ENCODE measurements at regions not wholly inside any gene's neighbourhood (a gene's known extent, or its start where the extent isn't known, plus 50 kb on each side); places are given as distances from the start of the nearest gene placed in this dataset.

GRCh38 chr5:87949676-87950631, 318.7 kb downstream of the TMEM161B start:
- no peak for DNase-seq

GRCh38 chr5:87948486-87948885, 320.2 kb downstream of the TMEM161B start:
- no peak for DNase-seq

- no peak for DNase-seq
Measured at GRCh38 chr5:87946271-87946670, 322.4 kb downstream of the TMEM161B start.

GRCh38 chr5:87945286-87945650, 323.4 kb downstream of the TMEM161B start:
- no peak for DNase-seq

- no peak for DNase-seq
Measured at GRCh38 chr5:87944553-87945285, 323.9 kb downstream of the TMEM161B start.

- no peak for DNase-seq
Measured at GRCh38 chr5:87940775-87941174, 327.9 kb downstream of the TMEM161B start.

GRCh38 chr5:87936667-87937066, 332.0 kb downstream of the TMEM161B start:
- DNase-seq: no peak

GRCh38 chr5:87924436-87924835, 344.2 kb downstream of the TMEM161B start:
- DNase-seq: no peak

- no peak for DNase-seq
Measured at GRCh38 chr5:87916320-87916719, 352.3 kb downstream of the TMEM161B start.

- no peak for DNase-seq
Measured at GRCh38 chr5:87912419-87912818, 356.2 kb downstream of the TMEM161B start.

- DNase-seq: no peak
Measured at GRCh38 chr5:87909382-87909781, 359.3 kb downstream of the TMEM161B start.

GRCh38 chr5:87906962-87907361, 361.7 kb downstream of the TMEM161B start:
- DNase-seq: no peak

- DNase-seq: no peak
Measured at GRCh38 chr5:87900419-87900818, 368.2 kb downstream of the TMEM161B start.

- no peak for DNase-seq
Measured at GRCh38 chr5:87899721-87900131, 368.9 kb downstream of the TMEM161B start.

GRCh38 chr5:87899208-87899661, 369.4 kb downstream of the TMEM161B start:
- no peak for DNase-seq

- DNase-seq: no peak
Measured at GRCh38 chr5:87898574-87898973, 370.1 kb downstream of the TMEM161B start.

- DNase-seq: no peak
Measured at GRCh38 chr5:87888139-87888538, 380.5 kb downstream of the TMEM161B start.

GRCh38 chr5:87887247-87887646, 381.4 kb downstream of the TMEM161B start:
- DNase-seq: no peak

GRCh38 chr5:87886164-87886563, 382.5 kb downstream of the TMEM161B start:
- no peak for DNase-seq

GRCh38 chr5:87885758-87886157, 382.9 kb downstream of the TMEM161B start:
- no peak for DNase-seq

GRCh38 chr5:87877495-87877894, 391.1 kb downstream of the TMEM161B start:
- DNase-seq: no peak

GRCh38 chr5:87877023-87877422, 391.6 kb downstream of the TMEM161B start:
- no peak for DNase-seq

GRCh38 chr5:87876616-87877015, 392.0 kb downstream of the TMEM161B start:
- no peak for DNase-seq

- no peak for DNase-seq
Measured at GRCh38 chr5:87872986-87873385, 395.7 kb downstream of the TMEM161B start.
